ENCODE measurements at regions not wholly inside any gene's neighbourhood (a gene's known extent, or its start where the extent isn't known, plus 50 kb on each side); places are given as distances from the start of the nearest gene placed in this dataset.

GRCh38 chr2:18122544-18123210, 244.2 kb downstream of the KCNS3 start:
- Mint-ChIP-seq H3K9me3 (peaks cover 0 to 6% (median 0%) of the 10 kb centered on the region in 7 donors), H3K27ac (no peak overlapping the region), H3K4me3 (no peak overlapping the region), H3K36me3 (no peaks in the 10 kb centered on the region), H3K4me1 (peaks cover 3 to 5% (median 5%) of the 10 kb centered on the region in 3 donors), H3K27me3 (peaks cover 23 to 51% (median 28%) of the 10 kb centered on the region in 3 donors)
- no peak for DNase-seq
- ATAC-seq (ENCODE audit: low read depth in 2 of 2), result no peak

GRCh38 chr2:18119883-18120282, 241.4 kb downstream of the KCNS3 start:
- H3K9me3 Mint-ChIP-seq, result peaks cover 0 to 8% (median 2%) of the 10 kb centered on the region in 7 donors
- no peak overlapping the region for H3K4me3 Mint-ChIP-seq
- peaks cover 14 to 44% (median 30%) of the 10 kb centered on the region in 3 donors for H3K27me3 Mint-ChIP-seq
- H3K27ac Mint-ChIP-seq, result no peak overlapping the region
- no peaks in the 10 kb centered on the region for H3K36me3 Mint-ChIP-seq
- peaks cover 3 to 5% (median 5%) of the 10 kb centered on the region in 3 donors for H3K4me1 Mint-ChIP-seq
- ATAC-seq (ENCODE audit: low read depth in 2 of 2) (no peak), DNase-seq (no peak)

GRCh38 chr2:18118703-18119102, 240.2 kb downstream of the KCNS3 start:
- H3K4me3 Mint-ChIP-seq, result no peak overlapping the region
- H3K9me3 Mint-ChIP-seq, result peaks cover 0 to 8% (median 2%) of the 10 kb centered on the region in 7 donors
- no peak overlapping the region for H3K27ac Mint-ChIP-seq
- H3K36me3 Mint-ChIP-seq, result no peaks in the 10 kb centered on the region
- peaks cover 3 to 5% (median 5%) of the 10 kb centered on the region in 3 donors for H3K4me1 Mint-ChIP-seq
- DNase-seq (no peak), ATAC-seq (ENCODE audit: low read depth in 2 of 2) (no peak)
- H3K27me3 Mint-ChIP-seq, result peaks cover 14 to 44% (median 30%) of the 10 kb centered on the region in 3 donors

- Mint-ChIP-seq H3K9me3 (peaks cover 0 to 8% (median 2%) of the 10 kb centered on the region in 7 donors), H3K4me3 (no peak overlapping the region), H3K27ac (no peak overlapping the region), H3K27me3 (peaks cover 14 to 44% (median 30%) of the 10 kb centered on the region in 3 donors), H3K4me1 (no peaks in the 10 kb centered on the region), H3K36me3 (no peaks in the 10 kb centered on the region)
- no peak for ATAC-seq (ENCODE audit: low read depth in 2 of 2)
- no peak for DNase-seq
Observed at GRCh38 chr2:18117592-18117991, 239.1 kb downstream of the KCNS3 start.

GRCh38 chr2:18110222-18110621, 231.8 kb downstream of the KCNS3 start:
- Mint-ChIP-seq H3K4me1 (no peaks in the 10 kb centered on the region), H3K9me3 (peaks cover 0 to 2% (median 0%) of the 10 kb centered on the region in 7 donors), H3K27me3 (peaks cover 8 to 20% (median 11%) of the 10 kb centered on the region in 3 donors), H3K36me3 (no peaks in the 10 kb centered on the region), H3K27ac (no peak overlapping the region), H3K4me3 (no peak overlapping the region)
- ATAC-seq (ENCODE audit: low read depth in 2 of 2) (no peak), DNase-seq (no peak)

GRCh38 chr2:18106841-18107240, 228.4 kb downstream of the KCNS3 start:
- H3K36me3 Mint-ChIP-seq, result no peaks in the 10 kb centered on the region
- no peaks in the 10 kb centered on the region for H3K9me3 Mint-ChIP-seq
- no peak overlapping the region for H3K27ac Mint-ChIP-seq
- no peak overlapping the region for H3K4me3 Mint-ChIP-seq
- DNase-seq (no peak), ATAC-seq (ENCODE audit: low read depth in 2 of 2) (no peak)
- H3K4me1 Mint-ChIP-seq, result no peaks in the 10 kb centered on the region
- H3K27me3 Mint-ChIP-seq, result peaks cover 14 to 28% (median 26%) of the 10 kb centered on the region in 3 donors

GRCh38 chr2:18105929-18106328, 227.5 kb downstream of the KCNS3 start:
- H3K36me3 Mint-ChIP-seq, result no peaks in the 10 kb centered on the region

GRCh38 chr2:18104595-18105224, 226.2 kb downstream of the KCNS3 start:
- no peak for DNase-seq
- H3K4me1 Mint-ChIP-seq, result no peaks in the 10 kb centered on the region
- H3K27me3 Mint-ChIP-seq, result peaks cover 9 to 20% (median 18%) of the 10 kb centered on the region in 3 donors
- H3K9me3 Mint-ChIP-seq, result no peaks in the 10 kb centered on the region
- ATAC-seq (ENCODE audit: low read depth in 2 of 2), result no peak
- H3K27ac Mint-ChIP-seq, result no peak overlapping the region
- H3K4me3 Mint-ChIP-seq, result no peak overlapping the region
- no peaks in the 10 kb centered on the region for H3K36me3 Mint-ChIP-seq

More at GRCh38 chr2:18105929-18106328, 227.5 kb downstream of the KCNS3 start:
- Mint-ChIP-seq H3K27me3 (peaks cover 14 to 26% (median 25%) of the 10 kb centered on the region in 3 donors), H3K4me3 (no peak overlapping the region), H3K9me3 (no peaks in the 10 kb centered on the region), H3K4me1 (no peaks in the 10 kb centered on the region), H3K27ac (no peak overlapping the region)
- DNase-seq, result no peak
- no peak for ATAC-seq (ENCODE audit: low read depth in 2 of 2)

- Mint-ChIP-seq H3K4me1 (no peaks in the 10 kb centered on the region), H3K27ac (no peak overlapping the region), H3K27me3 (peaks cover 0 to 9% (median under 1%) of the 10 kb centered on the region in 3 donors), H3K4me3 (no peak overlapping the region), H3K9me3 (peaks cover 0 to 2% (median 0%) of the 10 kb centered on the region in 7 donors), H3K36me3 (no peaks in the 10 kb centered on the region)
- DNase-seq (no peak), ATAC-seq (ENCODE audit: low read depth in 2 of 2) (no peak)
Observed at GRCh38 chr2:18096836-18097405, 218.5 kb downstream of the KCNS3 start.

- Mint-ChIP-seq H3K9me3 (peaks cover 0 to 2% (median 0%) of the 10 kb centered on the region in 7 donors), H3K4me3 (no peak overlapping the region), H3K36me3 (no peaks in the 10 kb centered on the region), H3K4me1 (no peaks in the 10 kb centered on the region), H3K27ac (no peak overlapping the region), H3K27me3 (peaks cover 0 to 9% (median 6%) of the 10 kb centered on the region in 3 donors)
- no peak for DNase-seq
- ATAC-seq (ENCODE audit: low read depth in 2 of 2), result no peak
Observed at GRCh38 chr2:18094277-18094676, 215.8 kb downstream of the KCNS3 start.

GRCh38 chr2:18093196-18093595, 214.7 kb downstream of the KCNS3 start:
- H3K4me1 Mint-ChIP-seq, result no peaks in the 10 kb centered on the region
- no peaks in the 10 kb centered on the region for H3K36me3 Mint-ChIP-seq
- peaks cover 0 to 2% (median 0%) of the 10 kb centered on the region in 7 donors for H3K9me3 Mint-ChIP-seq
- H3K27me3 Mint-ChIP-seq, result peaks cover 0 to 15% (median 6%) of the 10 kb centered on the region in 3 donors
- no peak for DNase-seq
- H3K4me3 Mint-ChIP-seq, result no peak overlapping the region
- no peak for ATAC-seq (ENCODE audit: low read depth in 2 of 2)
- no peak overlapping the region for H3K27ac Mint-ChIP-seq

- no peak overlapping the region for H3K4me3 Mint-ChIP-seq
- no peak for ATAC-seq (ENCODE audit: low read depth in 2 of 2)
- H3K27ac Mint-ChIP-seq, result no peak overlapping the region
Observed at GRCh38 chr2:18092760-18093159, 214.3 kb downstream of the KCNS3 start.

GRCh38 chr2:18085593-18085992, 207.1 kb downstream of the KCNS3 start:
- no peak for ATAC-seq (ENCODE audit: low read depth in 2 of 2)
- H3K36me3 Mint-ChIP-seq, result no peaks in the 10 kb centered on the region

More at GRCh38 chr2:18092760-18093159, 214.3 kb downstream of the KCNS3 start:
- no peak for DNase-seq
- Mint-ChIP-seq H3K27me3 (peaks cover 0 to 19% (median 6%) of the 10 kb centered on the region in 3 donors), H3K4me1 (no peaks in the 10 kb centered on the region), H3K9me3 (peaks cover 0 to 3% (median 0%) of the 10 kb centered on the region in 7 donors), H3K36me3 (no peaks in the 10 kb centered on the region)

More at GRCh38 chr2:18085593-18085992, 207.1 kb downstream of the KCNS3 start:
- no peak overlapping the region for H3K27ac Mint-ChIP-seq
- H3K4me3 Mint-ChIP-seq, result no peak overlapping the region
- peaks cover 0 to 8% (median 2%) of the 10 kb centered on the region in 7 donors for H3K9me3 Mint-ChIP-seq
- peaks cover 0 to 23% (median 21%) of the 10 kb centered on the region in 3 donors for H3K27me3 Mint-ChIP-seq
- H3K4me1 Mint-ChIP-seq, result no peaks in the 10 kb centered on the region
- DNase-seq, result no peak

All from naive B cell (primary cell).